Lower lobe of right lung (tissue), 2 donors: ENCODE measurements at regions not wholly inside any gene's neighbourhood (a gene's known extent, or its start where the extent isn't known, plus 50 kb on each side); places are given as distances from the start of the nearest gene placed in this dataset.

Source experiments
- ATAC-seq, 2 donors: fragments of 200-7000 bp; cut with Tn5 transposase; one replicate each; pipeline ENCODE4 v1.9.1; 2020 to 2022; ENCODE audit warnings: mild to moderate bottlenecking in 2 of 2, moderate library complexity in 2 of 2
- DNase-seq: peaks from one replicate; pipeline ENCODE4 v3.0.0-alpha.2; 2020
- H3K27ac ChIP-seq: fragments of 200-600 bp; one replicate; pipeline ENCODE4 v1.8.0; 2022
- H3K27me3 ChIP-seq: fragments of 200-600 bp; one replicate; pipeline ENCODE4 v1.8.0; 2022; ENCODE audit warnings: low read depth
- H3K36me3 ChIP-seq: fragments of 200-600 bp; one replicate; pipeline ENCODE4 v1.8.0; 2022; ENCODE audit warnings: mild to moderate bottlenecking
- H3K4me1 ChIP-seq: fragments of 200-600 bp; one replicate; pipeline ENCODE4 v1.8.0; 2022
- H3K4me3 ChIP-seq: fragments of 200-600 bp; one replicate; pipeline ENCODE4 v1.8.0; 2022; ENCODE audit warnings: mild to moderate bottlenecking
- H3K9me3 ChIP-seq: fragments of 200-600 bp; one replicate; pipeline ENCODE4 v1.8.0; 2022
- intact Hi-C: fragments of 100-400 bp; cut with DNase I; formaldehyde crosslinking; loops from one replicate; pipeline ENCODE4 v1.11.0; 2022
- TF ChIP-seq, protein P1 (sequence below): fragments of 200-600 bp; IDR thresholded peaks from one replicate; pipeline ENCODE4 v1.8.0; 2022; ENCODE audit warnings: antibody characterized with exemption, mild to moderate bottlenecking
- donor health status: DM: no; HTN: yes; CAD: no; lungs with severe emphysema.

DNA sequence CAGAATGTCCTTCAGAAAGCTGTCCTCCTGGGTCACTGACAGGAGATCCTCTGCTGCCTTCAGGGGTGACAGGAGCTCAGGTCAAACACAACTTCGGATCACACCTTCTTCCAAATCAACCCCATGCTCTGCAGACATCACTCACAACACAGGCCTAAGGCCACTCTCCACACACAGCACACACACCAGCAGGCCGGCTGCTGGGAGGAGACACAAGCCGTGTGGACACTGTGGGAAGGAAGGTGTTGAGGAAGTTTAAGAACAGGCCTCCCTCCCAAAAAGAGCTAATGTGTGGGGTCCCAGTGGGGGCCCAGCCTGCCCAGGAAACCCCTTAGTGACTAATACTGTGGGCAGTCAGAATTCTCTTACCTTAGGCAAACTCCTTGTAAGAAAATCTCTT lies 290.3 kb upstream of the ID2 start:
- ATAC-seq: no peak

DNA sequence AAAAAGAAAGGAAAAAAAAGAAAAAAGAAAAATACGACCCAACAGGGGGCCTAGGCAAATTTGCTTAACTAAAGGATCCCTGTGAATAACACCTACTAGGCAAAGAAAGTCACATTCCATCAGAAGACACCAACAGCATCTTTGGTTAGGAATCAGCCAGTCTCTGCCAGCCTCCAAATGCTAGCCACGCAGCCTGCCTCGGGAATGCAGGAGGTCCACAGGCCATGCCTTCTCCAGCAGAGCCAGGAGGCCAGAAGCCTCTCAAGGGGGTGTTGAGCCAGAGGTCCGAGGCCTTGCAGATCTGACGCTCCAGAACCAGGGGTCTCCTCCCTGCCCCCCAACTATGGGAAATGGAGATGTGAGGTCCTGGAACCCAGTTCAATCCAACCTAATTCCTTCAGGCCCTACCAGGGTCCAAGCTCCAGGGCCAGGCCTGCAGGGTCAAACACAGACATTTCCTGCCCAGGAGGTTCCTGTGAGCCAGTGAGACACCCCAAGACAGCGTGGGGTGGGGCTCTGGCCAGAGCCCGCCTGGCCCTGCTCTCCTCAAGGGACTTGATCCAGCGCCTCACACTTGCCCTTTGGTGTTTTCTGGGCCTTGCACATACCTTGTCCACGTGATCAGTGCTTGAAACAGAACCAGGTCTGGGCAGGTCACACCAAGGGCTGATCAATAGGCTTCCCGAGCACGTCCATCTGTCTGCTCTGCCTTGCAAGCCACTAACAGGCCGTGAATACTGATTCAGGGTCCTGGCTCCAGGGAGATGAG lies 289.6 kb upstream of the ID2 start:
- intact Hi-C loops: no loop called here
- Histone ChIP-seq H3K27ac (no peak overlapping the region), H3K36me3 (no peaks in the 10 kb centered on the region), H3K4me1 (no peaks in the 10 kb centered on the region), H3K27me3 (no peaks in the 10 kb centered on the region), H3K9me3 (no peaks in the 10 kb centered on the region), H3K4me3 (no peak overlapping the region)
- TF ChIP-seq, protein P1, sequence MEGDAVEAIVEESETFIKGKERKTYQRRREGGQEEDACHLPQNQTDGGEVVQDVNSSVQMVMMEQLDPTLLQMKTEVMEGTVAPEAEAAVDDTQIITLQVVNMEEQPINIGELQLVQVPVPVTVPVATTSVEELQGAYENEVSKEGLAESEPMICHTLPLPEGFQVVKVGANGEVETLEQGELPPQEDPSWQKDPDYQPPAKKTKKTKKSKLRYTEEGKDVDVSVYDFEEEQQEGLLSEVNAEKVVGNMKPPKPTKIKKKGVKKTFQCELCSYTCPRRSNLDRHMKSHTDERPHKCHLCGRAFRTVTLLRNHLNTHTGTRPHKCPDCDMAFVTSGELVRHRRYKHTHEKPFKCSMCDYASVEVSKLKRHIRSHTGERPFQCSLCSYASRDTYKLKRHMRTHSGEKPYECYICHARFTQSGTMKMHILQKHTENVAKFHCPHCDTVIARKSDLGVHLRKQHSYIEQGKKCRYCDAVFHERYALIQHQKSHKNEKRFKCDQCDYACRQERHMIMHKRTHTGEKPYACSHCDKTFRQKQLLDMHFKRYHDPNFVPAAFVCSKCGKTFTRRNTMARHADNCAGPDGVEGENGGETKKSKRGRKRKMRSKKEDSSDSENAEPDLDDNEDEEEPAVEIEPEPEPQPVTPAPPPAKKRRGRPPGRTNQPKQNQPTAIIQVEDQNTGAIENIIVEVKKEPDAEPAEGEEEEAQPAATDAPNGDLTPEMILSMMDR: no peak
- ATAC-seq (no peak), DNase-seq (no peak)

More for the DNA sequence above, 290.3 kb upstream of the ID2 start:
- Histone ChIP-seq H3K27ac (no peak overlapping the region), H3K36me3 (no peaks in the 10 kb centered on the region), H3K4me1 (no peaks in the 10 kb centered on the region), H3K9me3 (no peaks in the 10 kb centered on the region), H3K4me3 (no peak overlapping the region), H3K27me3 (no peaks in the 10 kb centered on the region)
- no peak for DNase-seq
- intact Hi-C loops: no loop called here
- TF ChIP-seq, protein P1: no peak

DNA sequence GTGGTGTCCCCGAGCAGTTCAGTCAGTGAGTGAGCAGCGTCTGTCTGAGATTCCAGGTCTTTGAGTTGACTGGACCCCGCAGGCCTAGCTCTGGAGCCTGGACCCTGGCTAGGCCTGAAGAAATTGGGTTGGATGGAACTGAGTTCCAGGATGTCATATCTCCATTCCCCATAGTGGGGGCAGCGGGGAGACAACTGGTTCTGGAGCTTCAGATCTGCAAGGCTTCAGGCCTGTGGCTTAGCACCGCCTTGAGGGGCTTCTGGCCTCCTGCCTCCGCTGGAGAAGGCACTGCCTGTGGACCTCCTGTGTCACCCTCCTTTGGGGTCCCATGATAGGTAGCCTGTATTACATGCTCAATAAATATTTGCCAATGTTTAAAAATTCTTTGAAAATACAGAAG lies 288.4 kb upstream of the ID2 start:
- no peak overlapping the region for H3K4me3 ChIP-seq

DNA sequence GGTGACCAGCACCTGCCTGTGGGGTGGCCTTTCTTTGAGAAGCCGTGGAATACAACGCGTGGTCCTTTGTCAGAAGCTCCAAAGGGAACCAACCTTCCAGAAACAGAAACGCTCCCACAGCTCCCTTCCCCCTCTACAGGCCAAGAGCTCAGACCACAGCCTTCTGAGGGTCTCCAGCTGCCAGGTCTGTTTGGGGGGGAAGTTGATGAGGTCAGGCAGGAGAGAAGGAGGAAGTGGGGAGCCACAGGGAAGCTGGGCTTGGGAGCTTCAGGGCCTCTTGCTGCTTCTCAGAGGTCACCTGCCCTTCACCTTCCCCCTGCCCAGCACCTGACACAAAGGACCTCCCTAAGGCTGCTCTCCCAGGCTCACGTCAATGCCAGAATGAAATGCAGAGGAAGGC lies 287.7 kb upstream of the ID2 start:
- H3K27ac ChIP-seq: no peak overlapping the region
- no peak overlapping the region for H3K4me3 ChIP-seq
- H3K36me3 ChIP-seq: no peaks in the 10 kb centered on the region
- TF ChIP-seq, protein P1: no peak
- H3K4me1 ChIP-seq: no peaks in the 10 kb centered on the region
- ATAC-seq (no peak), DNase-seq (no peak)
- no peaks in the 10 kb centered on the region for H3K9me3 ChIP-seq
- intact Hi-C loops: no loop called here
- no peaks in the 10 kb centered on the region for H3K27me3 ChIP-seq

More for the DNA sequence above, 288.4 kb upstream of the ID2 start:
- Histone ChIP-seq H3K4me1 (no peaks in the 10 kb centered on the region), H3K9me3 (no peaks in the 10 kb centered on the region), H3K27me3 (no peaks in the 10 kb centered on the region), H3K27ac (no peak overlapping the region), H3K36me3 (no peaks in the 10 kb centered on the region)
- DNase-seq: no peak
- TF ChIP-seq, protein P1: no peak
- intact Hi-C loops: no loop called here
- ATAC-seq: no peak

DNA sequence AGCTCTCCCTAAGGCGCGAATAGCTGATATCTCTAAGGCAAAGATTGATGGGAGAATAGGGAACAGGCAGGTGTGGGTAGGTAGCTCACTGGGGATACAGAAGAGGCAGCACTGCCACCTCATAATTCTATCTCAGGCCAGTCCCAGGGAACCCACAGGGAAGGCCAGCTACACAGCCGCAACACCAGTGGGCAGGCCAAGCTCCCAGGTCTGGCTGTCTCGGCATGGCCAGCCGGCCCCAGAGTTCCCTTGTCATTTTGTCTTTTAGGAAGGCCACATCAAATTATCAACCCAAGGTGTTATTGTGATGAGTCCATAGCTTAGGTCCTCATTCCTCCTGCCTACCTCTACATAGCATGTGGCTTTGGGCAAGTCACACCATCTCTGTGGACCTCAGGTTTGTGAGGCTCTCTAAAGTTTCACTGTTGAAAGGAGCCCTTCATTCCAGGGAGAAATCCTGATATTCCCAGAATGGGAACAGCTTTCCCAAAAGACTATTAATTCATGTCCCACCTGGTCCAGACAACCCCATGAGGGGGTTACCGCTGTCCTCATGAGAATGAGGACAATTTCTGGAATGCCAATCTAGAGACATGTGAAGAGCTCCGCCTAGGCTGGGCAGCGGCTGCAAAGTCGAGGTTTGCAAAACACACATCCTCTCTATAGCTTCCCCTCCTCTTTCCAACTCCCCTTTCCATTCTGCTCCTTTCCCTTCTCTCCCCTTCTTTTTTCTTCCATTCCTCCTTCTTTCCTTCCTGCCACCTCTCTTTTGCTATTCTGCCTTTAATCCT lies 287.1 kb upstream of the ID2 start:
- Histone ChIP-seq H3K27me3 (no peaks in the 10 kb centered on the region), H3K36me3 (no peaks in the 10 kb centered on the region), H3K4me3 (no peak overlapping the region), H3K4me1 (no peaks in the 10 kb centered on the region), H3K9me3 (no peaks in the 10 kb centered on the region), H3K27ac (no peak overlapping the region)
- intact Hi-C loops: no loop called here
- TF ChIP-seq, protein P1: no peak
- DNase-seq (no peak), ATAC-seq (no peak)
